ENCODE measurements at regions not wholly inside any gene's neighbourhood (a gene's known extent, or its start where the extent isn't known, plus 50 kb on each side); places are given as distances from the start of the nearest gene placed in this dataset.
A peak's percentile ranks its signal among the peaks of the same experiment; 100 is the strongest.
"Not testable (repeated sequence)": the region's sequence is repeated elsewhere in the genome, so short reads cannot be mapped to it uniquely, and the experiment has no call there.

DNA sequence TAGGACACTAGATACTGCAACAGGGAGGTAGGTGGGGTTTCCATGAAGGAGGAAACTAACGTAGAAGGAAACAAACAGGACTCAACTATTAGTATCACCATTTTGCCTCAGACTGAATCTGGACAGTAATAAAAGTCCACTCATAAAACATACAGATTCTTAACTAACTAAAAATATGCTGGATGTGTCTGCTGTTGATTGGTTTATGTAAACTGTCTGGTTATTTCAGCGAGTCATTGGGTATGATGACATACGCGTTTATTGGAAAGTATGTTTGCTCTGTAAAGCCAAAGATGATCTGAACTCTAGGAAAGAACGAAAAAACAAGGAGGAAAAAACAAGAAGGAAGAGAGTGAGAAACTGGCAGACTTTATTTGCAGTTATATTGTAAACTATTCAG lies 1816.1 kb upstream of the LRRTM1 start:
- DNase-seq (ENCODE audit: low read depth): no peak

DNA sequence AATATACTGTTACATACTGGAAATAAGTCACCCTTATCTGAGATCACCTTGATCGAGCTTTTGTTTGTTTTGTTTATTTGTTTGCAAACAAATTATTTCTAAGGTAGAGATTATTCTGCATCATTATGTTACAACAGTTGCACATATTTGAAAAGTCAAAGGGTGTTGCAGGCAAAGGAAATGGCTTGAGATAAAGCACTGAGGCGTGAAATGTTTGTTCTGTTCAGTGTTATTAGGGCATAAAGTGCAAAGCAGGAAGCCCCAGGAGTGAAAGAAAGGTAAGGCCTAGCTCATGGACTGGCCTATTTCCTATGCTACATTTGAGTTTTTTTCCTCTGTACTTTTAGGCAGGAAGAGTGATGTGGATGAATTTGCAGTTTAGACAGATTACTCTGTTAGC lies 1815.6 kb upstream of the LRRTM1 start:
- DNase-seq (ENCODE audit: low read depth): no peak

DNA sequence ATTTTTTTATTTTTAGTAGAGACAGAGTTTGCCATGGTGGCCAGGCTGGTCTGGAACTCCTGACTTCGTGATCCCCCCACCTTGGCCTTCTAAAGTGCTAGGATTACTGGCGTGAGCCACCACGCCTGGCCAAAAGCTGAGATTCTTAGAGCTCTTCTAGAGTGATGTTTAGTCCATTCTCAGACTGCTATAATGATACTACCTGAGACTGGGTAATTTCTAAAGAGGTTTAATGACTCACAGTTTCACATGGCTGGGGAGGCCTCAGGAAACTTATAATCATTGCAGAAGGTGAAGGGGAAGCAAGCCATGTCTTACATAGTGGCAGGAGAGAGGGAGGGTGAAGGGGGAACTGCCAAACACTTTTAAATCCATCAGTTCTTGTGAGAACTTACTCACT lies 1804.9 kb upstream of the LRRTM1 start:
- no peak for DNase-seq (ENCODE audit: low read depth)

DNA sequence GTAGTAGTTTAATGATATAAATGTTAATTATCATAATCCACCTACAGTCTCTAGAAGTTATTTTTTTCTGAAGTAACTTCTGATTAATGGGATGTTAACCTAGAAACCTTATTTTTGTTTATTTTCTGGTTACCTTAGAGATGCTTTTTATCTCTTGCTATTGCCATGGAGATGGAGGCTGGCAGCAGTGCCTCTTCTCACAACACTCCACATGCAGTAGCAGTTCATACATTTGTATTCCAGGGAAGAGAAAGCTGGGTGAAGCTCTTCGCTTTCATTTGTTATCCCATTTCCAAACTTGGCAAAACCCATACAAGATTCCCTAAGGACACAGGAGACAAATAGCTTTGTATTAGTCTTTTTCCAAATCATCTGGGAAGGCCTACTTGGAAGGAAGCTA lies 1794.1 kb upstream of the LRRTM1 start:
- no peak for DNase-seq (ENCODE audit: low read depth)

DNA sequence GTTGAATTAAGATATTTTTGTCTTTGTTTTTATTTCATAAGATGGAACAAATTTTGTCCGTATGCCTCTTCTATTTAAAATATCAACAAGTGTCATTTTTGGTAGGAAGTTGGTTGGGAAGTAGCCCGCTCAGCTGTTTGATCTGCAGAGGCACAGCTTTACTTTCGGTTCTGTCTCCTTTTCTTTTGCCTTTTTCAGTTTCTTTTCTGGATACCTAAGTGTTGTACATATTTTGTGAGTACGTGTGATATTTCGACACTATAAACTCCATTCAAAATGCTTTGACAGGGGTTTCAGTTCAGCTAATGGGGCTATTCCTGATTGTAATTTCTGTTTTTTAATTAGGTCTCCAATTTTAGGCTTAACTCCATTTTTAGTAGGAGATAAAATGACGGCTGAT lies 1785.0 kb upstream of the LRRTM1 start:
- no peak for DNase-seq (ENCODE audit: low read depth)

DNA sequence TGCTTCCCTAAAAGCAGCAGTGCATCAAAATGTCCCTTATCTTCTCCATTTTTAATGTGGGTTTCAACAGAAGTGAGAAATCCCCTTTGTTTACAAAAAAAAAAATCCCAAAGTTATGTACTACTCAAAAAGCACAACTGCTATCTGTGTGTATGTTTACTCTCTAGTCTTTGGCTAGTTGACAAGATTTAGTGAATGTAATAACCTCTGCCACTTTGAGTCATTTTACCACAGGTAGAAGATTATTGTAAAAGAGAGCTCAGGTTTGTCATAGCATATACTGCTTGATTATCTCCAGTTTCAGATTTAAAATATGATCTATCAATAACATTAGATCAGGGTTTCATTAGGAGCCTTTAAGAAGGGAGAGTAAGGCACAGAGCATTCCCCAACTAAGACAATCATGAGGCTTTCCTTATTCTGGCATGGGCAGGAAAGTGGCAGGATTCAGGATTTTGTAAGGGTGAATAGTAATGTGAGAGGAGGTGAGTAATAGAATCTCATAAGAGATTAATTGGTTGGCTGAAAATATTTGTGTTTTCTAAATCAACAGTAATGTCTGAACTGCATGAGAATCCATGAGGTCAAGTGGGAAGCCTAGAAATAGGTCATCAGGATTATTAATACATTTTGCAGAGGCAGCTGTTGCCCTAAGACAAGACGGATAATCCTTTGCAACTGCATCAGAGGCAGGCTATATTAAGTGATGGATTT lies 1780.3 kb upstream of the LRRTM1 start:
- no peak for DNase-seq (ENCODE audit: low read depth)

DNA sequence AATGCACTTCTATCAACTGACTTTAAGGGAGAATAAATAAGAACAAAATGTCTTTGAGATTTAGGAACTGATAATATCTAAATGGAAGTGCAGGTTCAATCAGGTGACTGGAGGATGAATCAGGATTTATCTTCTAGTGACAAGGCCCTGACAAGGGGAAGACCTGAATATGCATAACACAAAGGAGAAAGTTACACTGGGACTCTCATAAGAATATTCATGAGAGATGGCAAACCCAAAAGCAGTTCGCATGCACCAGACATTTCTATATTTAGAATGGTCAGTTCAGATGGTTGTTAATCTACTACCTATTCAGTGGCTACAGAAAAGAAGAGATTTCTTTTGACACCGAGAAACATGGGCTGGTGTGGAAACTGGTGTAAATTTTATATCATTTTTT lies 1771.3 kb upstream of the LRRTM1 start:
- DNase-seq (ENCODE audit: low read depth): no peak

DNA sequence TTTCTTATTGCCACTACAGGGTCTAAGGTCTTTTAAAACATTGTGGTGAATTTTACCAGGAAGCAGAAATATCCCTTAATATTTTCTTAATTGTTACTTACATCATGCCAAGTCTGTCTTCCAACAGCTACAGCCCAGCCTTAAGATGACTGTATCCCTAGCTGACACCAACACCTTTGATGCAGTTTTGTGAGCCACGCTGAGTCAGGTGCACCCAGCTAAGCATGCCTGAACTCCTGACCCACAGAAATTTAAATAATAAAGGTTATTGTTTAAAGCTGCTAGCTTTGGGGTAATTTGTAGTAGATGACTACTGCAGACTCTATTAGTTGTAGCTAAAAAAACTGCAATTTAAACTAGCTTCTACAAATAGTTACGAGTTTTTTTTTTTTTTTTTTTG lies 1757.9 kb upstream of the LRRTM1 start:
- no peak for DNase-seq (ENCODE audit: low read depth)

DNA sequence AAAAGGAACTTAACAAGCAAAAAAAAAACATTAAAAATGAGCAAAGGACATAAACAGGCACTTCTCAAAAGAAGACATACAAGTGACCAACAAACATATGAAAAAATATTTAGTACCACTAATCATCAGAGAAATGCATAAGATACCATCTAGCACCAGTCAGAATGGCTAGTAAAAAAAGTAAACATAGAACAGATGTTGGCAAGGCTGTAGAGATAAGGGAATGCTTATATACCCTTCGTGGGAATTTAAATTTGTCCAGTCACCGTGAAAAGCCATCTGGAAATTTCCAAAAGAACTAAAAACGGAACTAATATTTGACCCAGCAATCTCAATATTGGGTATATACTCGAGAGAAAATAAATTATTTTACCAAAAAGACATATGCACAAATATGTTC lies 1751.3 kb upstream of the LRRTM1 start:
- DNase-seq (ENCODE audit: low read depth): no peak

DNA sequence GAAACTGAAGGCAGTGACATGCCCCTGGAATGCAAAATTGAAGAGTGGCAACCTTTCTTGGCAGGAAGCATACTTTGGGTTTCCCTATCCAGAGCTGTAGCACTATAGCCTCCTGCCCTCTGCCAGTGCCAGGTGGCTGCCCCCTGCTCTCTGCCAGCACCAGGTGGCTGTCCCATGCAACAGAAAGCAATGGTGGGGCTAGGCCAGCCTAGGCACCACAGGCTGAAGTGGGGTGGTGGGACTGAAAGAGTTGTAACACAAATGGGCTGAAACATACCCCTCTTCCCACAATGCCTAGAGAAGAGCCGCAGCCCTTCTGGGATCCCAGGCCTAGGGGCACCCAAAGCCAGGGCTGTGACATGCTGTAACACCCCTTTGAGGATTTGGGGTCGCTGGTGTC lies 1739.3 kb upstream of the LRRTM1 start:
- DNase-seq (ENCODE audit: low read depth): no peak

DNA sequence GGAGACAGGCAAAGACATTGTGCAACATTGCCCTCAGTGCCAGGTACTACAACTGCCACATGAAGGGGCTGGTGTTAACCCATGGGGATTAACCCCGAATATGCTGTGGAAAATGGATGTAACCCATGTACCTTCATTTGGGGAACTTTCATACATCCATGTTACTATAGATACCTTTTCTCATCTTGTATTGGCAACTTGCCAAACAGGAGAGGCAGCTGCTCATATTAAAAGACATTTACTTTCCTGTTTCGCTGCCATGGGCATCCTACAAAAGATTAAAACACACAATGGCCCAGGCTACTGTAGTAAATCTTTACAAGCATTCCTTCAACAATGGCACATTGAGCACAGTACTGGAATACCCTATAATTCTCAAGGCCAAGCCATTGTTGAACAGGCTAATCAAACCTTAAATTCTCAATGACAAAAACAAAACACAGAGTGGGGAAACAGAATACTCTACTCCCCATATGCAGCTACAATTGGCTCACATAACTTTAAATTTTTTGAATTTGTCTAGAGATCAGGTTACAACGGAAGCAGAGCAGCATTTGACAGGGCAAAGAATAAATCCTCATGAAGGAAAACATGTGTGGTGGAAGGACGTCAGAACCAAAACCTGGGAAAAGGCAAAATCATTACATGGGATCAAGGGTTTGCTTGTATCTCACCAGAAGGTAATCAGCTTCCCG lies 1723.5 kb upstream of the LRRTM1 start:
- no peak for DNase-seq (ENCODE audit: low read depth)

DNA sequence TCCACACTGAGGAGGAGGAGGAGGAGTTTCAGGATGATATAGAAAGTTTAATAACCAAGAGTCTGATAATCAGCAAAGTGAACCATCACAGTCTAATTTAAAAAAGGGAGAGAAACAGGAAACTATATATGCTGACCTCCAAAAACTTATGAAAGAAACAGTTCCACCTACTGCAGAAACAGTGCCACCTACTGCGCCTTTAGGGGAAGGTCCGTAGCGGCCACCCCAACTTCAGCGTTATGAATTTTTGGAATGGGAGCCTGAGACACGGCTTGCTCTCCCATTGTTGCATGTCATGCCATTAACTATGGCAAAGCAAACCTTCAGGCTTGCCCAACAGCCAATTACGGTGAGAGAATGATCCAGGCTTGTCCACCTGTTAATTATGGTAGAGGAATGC lies 1719.2 kb upstream of the LRRTM1 start:
- peak; percentile 2 for DNase-seq (ENCODE audit: low read depth)

DNA sequence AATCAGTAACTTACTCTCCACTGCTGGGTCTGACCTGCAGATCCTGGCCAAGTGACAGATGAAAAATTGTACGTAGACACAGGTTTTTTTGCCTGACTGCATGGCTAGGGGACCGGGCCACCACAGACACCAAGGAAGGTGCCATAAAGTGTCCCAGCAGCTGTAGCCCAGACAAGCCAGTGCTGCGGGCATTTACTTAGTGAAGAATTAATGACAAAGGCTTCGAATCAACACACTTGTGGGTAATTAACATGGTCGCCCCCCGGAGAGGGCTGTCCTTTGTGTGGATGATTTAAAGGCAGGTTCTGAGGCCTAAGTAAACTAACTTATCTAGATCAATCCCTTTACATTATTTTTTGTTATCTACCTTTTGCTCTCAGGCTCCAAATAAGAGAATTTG lies 1709.1 kb upstream of the LRRTM1 start:
- no peak for DNase-seq (ENCODE audit: low read depth)

DNA sequence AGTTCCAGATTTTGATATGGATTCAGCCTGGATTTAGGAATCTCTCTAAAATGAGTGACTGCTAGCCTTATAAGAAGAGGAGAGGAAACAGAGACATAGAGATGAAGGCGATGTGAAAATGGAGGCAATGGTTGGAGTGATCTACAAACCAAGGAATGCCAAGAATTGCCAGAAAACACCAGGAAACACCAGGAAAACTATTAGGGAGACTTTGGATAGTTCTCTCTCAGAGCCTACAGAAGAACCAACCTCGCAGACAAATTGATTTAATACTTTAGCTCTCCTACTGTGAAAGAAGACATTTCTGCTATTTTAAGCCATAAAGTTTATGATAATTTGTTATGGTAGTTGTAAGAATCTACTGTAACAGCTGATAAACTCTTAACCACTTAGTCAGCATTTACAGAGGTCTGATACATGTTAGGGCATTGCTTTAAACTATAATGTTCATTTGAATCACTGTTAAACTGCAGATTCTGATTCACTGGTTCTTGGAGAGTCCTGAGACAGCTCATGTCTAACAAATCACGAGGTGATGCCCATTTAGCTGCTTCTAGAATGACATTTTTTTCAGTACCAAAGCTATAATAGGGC lies 1702.6 kb upstream of the LRRTM1 start:
- no peak for DNase-seq (ENCODE audit: low read depth)

DNA sequence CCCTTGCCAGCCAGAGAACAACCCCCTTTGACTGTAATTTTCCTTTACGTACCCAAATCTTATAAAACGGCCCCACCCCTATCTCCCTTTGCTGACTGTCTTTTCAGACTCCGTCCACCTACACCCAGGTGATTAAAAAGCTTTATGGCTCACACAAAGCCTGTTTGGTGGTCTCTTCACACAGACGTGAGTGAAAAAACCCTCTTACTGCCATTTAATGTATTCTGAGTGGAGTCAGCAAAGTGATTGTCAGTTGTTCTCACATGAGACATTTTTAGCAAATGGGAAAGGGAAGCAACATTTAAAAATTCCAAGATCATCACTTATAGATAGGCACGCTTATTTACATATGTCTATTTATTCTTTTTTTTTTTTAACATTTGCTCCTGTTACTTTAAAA lies 1701.3 kb upstream of the LRRTM1 start:
- DNase-seq (ENCODE audit: low read depth): not testable (repeated sequence)

DNA sequence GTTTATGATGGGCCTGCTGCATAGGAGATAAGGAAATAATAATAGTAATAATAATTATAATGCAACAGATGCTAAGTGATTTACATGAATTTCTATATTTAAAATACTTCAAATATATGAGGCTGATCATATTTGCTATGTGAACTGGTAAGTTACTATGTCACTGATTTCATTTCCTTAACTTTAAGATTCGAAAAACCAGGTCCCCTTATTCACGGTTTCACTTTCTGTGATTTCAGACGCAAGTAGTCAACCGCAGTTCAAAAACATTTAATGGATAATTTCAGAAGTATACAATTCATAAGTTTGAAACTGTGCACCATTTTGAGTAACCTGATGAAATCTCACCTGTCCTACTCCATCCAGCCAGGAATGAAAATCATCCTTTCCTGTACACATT lies 1697.1 kb upstream of the LRRTM1 start:
- no peak for DNase-seq (ENCODE audit: low read depth)

DNA sequence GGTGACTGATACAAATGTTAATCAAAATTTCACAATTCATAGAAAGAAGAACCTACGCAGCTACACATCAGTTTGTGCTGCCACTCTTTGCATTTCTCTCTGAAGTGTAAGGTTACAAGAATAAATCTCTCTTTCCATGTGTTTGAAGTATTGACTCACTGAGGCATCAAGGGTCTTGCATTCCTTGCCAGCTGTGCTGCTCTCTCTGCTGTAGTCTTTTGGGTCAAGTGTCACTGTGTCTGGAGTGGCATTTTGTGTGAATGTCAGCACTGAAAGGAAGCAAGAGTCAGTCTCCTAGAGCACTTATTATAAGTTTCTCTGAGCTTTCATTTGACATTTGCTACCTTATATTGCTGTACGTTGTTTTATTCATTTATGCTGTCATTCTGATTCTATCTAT lies 1696.1 kb upstream of the LRRTM1 start:
- no peak for DNase-seq (ENCODE audit: low read depth)

DNA sequence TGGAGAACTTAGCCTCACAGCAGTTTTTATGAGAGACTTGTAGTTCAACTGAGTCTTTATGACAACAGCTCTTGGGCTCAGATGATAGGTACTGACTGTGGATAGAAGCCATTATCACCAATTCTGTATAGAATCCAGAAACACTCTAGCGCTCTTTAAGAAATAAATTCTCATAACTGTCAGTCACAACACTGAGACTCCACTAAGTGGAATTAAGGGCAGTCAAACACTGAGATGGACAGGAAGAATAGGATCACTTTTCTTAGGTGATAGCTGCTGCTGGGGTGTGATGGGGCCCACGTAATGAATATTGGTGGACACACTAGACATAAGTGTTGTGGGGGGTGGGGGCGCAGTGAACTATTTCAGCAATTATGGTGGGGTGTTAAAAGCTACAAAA lies 1691.8 kb upstream of the LRRTM1 start:
- no peak for DNase-seq (ENCODE audit: low read depth)

DNA sequence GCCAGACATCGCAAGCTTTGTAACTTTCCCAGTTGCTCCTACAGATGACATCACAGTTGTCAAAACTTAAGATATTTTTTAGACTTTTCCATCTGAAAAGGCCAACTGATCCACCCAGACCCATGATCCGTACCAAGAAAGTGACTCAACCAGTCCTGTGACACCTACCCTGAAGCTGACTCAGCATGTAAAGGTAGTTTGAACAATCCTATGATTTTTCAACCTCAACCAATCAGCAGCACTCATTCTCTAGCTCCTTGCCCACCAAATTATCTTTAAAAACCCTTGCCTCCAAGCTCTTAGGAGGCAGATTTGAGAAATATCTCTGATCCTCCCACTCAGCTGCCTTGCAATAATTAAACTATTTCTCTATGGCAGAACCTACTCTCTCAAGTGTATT lies 1686.7 kb upstream of the LRRTM1 start:
- DNase-seq (ENCODE audit: low read depth): no peak

DNA sequence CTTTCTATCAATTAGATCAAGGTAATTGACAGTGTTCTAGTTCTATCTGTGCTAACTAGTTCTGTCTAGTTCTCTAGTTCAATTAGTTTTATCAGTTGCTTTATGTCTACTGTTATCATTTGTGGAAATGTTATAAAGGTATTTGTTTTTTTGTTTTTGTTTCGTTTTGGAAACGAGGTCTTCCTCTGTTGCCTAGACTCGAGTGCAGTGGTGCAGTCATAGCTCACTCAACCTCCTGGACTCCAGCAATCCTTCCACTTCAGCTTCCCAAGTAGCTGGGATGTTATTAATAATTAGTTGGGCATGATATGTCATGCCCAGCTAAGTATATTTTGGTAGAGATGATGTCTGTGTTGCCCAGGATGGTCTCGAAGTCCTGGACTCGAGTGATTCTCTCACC lies 1682.8 kb upstream of the LRRTM1 start:
- DNase-seq (ENCODE audit: low read depth): no peak

DNA sequence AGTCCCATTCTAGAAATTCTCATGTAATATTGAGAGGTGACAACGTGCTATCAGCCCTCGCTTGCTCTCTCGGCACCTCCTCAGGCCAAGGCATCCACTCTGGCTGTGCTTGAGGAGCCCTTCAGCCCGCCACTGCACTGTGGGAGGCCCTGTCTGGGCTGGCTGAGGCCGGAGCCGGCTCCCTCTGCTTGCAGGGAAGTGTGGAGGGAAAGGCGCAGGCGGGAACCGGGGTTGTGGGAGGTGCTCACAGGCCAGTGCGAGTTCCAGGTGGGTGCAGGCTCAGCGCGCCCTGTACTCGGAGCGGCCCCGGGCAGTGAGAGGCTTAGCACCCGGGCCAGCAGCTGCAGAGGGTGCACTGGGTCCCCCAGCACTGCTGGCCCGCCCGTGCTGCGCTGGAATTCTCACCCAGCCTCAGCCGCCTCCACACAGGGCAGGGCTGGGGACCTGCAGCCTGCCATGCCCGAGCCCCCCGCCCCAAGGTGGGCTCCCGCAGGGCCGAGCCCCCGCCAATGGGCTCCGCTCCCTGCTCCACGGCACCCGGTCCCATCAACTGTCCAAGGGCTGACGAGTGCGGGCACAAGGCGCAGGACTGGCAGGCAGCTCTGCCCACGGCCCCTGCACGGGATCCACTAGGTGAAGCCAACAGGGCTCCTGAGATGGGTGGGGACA lies 1680.6 kb upstream of the LRRTM1 start:
- DNase-seq (ENCODE audit: low read depth): no peak

DNA sequence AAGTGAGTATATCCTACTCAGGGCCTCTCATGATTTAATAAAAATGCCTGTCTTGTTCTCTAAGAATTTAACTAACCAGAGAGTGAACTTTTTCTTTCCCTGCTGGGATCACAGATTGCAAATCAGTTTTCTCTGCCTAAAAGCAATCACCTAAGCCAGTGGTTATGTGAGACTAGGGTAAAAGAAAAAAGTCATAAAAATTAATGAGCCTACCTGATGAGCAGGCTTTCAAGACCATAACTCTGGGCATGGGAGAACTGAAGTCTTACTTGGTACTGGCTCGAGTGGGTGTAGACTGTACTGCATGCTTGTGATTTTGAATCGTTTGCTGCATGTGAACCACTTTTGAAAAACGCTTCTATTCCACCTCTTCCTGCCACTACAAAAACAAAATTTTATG lies 1677.0 kb upstream of the LRRTM1 start:
- no peak for DNase-seq (ENCODE audit: low read depth)

DNA sequence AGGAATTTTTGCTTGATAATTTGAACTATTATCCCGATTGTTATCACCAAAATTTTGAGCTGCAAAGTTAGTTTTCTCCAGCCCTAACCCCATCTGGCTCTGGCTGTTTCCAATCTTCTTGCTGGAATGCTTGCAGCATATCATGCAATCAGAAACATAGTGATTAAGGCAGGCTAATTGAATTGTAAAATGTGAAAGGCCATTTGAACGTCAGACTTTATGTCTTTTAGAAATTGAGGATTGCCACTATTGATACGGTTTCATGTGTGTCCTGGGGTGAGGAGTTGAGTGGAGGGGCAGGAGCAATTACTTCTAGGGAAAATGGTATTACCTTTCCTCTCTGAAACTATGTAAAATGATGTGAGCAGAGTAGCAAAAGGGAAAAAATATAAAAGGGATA lies 1674.5 kb upstream of the LRRTM1 start:
- no peak for DNase-seq (ENCODE audit: low read depth)

All from M059J (cell line).